ENCODE measurements at regions not wholly inside any gene's neighbourhood (a gene's known extent, or its start where the extent isn't known, plus 50 kb on each side); places are given as distances from the start of the nearest gene placed in this dataset.

GRCh38 chr6:98039904-98040607, 757.0 kb upstream of the MMS22L start (continued):
- TF ChIP-seq TAF1 (IDR thresholded peaks at IDR 0.05; ENCODE audit: low read depth, low read length) (no peak), CHD2 (IDR thresholded peaks at IDR 0.05; ENCODE audit: low read length) (no peak), CBX8 (IDR thresholded peaks at IDR 0.05; ENCODE audit: borderline replicate concordance, low read depth, low read length) (no peak), CBX5 (IDR thresholded peaks at IDR 0.05; ENCODE audit: low read depth, low read length) (no peak), YY1 (IDR thresholded peaks at IDR 0.05; ENCODE audit: low read depth, low read length) (0 out of 2 replicates have a peak, but pooled peaks have one; percentile 31), FOSL1 (IDR thresholded peaks at IDR 0.05; ENCODE audit: insufficient read depth, low read depth, low read length) (no peak), EGR1 (IDR thresholded peaks at IDR 0.05; ENCODE audit: borderline replicate concordance, low read depth, low read length) (no peak), KDM4A (IDR thresholded peaks at IDR 0.05; ENCODE audit: low read depth, low read length, severe bottlenecking) (no peak), ASH2L (IDR thresholded peaks at IDR 0.05; ENCODE audit: low read length) (peak; percentile 36), SUZ12 (IDR thresholded peaks at IDR 0.05; ENCODE audit: low read length) (no peak), KDM1A (IDR thresholded peaks at IDR 0.05; ENCODE audit: borderline replicate concordance, low read length) (no peak), SAP30 (IDR thresholded peaks at IDR 0.05; ENCODE audit: insufficient read depth, insufficient replicate concordance, low read length) (no peak), RBBP5 (IDR thresholded peaks at IDR 0.05; ENCODE audit: borderline replicate concordance, low read depth, low read length) (no peak), CTBP2 (IDR thresholded peaks at IDR 0.05; ENCODE audit: borderline replicate concordance, insufficient read depth, insufficient read length, low read length) (peak; percentile 45), NRF1 (IDR thresholded peaks at IDR 0.05; ENCODE audit: low read depth, low read length) (no peak), MAX (IDR thresholded peaks at IDR 0.05) (0 out of 2 replicates have a peak, but pooled peaks have one; percentile 12), TAF7 (optimal IDR thresholded peaks at IDR 0.05; ENCODE audit: borderline replicate concordance, low read depth, low read length) (no peak)
